ENCODE measurements at regions not wholly inside any gene's neighbourhood (a gene's known extent, or its start where the extent isn't known, plus 50 kb on each side); places are given as distances from the start of the nearest gene placed in this dataset.

DNA sequence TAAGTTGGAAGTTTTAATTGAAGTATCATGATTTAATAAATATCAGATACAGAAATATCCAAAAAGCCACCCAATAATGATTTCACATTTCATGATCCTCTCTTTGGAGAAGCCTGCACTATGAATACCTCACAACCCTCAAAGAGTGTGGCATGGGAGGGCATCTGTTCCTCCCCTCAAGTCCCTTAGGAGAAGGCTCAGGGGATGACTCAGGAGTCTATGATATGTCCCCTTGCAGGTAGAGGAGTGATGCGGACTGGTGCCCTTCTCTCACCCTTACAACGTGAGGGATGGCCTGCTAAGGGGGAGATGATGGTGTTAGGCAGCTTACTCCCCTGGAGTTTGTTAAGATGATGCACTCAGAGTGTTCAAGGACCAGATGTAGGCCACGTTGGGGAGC, 303.3 kb upstream of the DUSP10 start:
- no peak for TF ChIP-seq SP1 (IDR thresholded peaks at IDR 0.05)
- no peak for TF ChIP-seq ARNT (IDR thresholded peaks at IDR 0.05)
- TF ChIP-seq NFRKB (IDR thresholded peaks at IDR 0.05) = no peak
- no peak for TF ChIP-seq TARDBP (IDR thresholded peaks at IDR 0.05)
- no peak for TF ChIP-seq FOXA1 (IDR thresholded peaks at IDR 0.05)
- TF ChIP-seq, protein P1, sequence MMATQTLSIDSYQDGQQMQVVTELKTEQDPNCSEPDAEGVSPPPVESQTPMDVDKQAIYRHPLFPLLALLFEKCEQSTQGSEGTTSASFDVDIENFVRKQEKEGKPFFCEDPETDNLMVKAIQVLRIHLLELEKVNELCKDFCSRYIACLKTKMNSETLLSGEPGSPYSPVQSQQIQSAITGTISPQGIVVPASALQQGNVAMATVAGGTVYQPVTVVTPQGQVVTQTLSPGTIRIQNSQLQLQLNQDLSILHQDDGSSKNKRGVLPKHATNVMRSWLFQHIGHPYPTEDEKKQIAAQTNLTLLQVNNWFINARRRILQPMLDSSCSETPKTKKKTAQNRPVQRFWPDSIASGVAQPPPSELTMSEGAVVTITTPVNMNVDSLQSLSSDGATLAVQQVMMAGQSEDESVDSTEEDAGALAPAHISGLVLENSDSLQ (IDR thresholded peaks at IDR 0.05) = no peak
- no peak for TF ChIP-seq FOXM1 (IDR thresholded peaks at IDR 0.05; ENCODE audit: borderline replicate concordance)
- no peak for TF ChIP-seq ELF4 (IDR thresholded peaks at IDR 0.05)
- no peak for TF ChIP-seq BHLHE40 (IDR thresholded peaks at IDR 0.05; ENCODE audit: borderline replicate concordance)
- no peak for TF ChIP-seq SUZ12 (IDR thresholded peaks at IDR 0.05)
- TF ChIP-seq FOXK2 (IDR thresholded peaks at IDR 0.05) = no peak
- no peak for TF ChIP-seq LEF1 (IDR thresholded peaks at IDR 0.05; ENCODE audit: borderline replicate concordance)
